GM12878 (cell line): ENCODE measurements at regions not wholly inside any gene's neighbourhood (a gene's known extent, or its start where the extent isn't known, plus 50 kb on each side); places are given as distances from the start of the nearest gene placed in this dataset.

Experiments used
- ATAC-seq: fragments of 200-7000 bp; cut with Tn5 transposase; 3 replicates; pipeline ENCODE4 v1.9.1; 2020; ENCODE audit warnings: mild to moderate bottlenecking, moderate library complexity
- BruUV-seq: library from RNA; stranded (reverse); fragments of 400-500 nt; replicated peaks from 2 replicates; lab custom pipeline; 2021; lab: Mats Ljungman, UMichigan
- CTCF ChIA-PET: fragments of 300-600 bp; sonication (Branson Sonifier 250); formaldehyde crosslinking; extraction: SDS; loops from one replicate; lab custom pipeline; 2021; ENCODE audit warnings: inconsistent platforms; lab: Yijun Ruan, JAX
- POLR2A ChIA-PET: fragments of 350-600 bp; formaldehyde crosslinking; extraction: SDS; loops from one replicate; lab custom pipeline; 2021; ENCODE audit warnings: inconsistent platforms; lab: Charles Lee
- RAD21 ChIA-PET: fragments of 300-600 bp; sonication (Branson Sonifier 250); formaldehyde crosslinking; loops from one replicate; lab custom pipeline; 2023; ENCODE audit warnings: antibody characterized with exemption; ENCODE audit not compliant: unreplicated experiment; lab: Charles Lee
- SMC1A ChIA-PET: fragments of 300-600 bp; sonication (Branson Sonifier 250); formaldehyde crosslinking; loops from one replicate; lab custom pipeline; 2023; ENCODE audit not compliant: unreplicated experiment, uncharacterized antibody; lab: Charles Lee
- DNase-seq: peaks from one replicate; pipeline ENCODE4 v3.0.0-alpha.2; 2011; ENCODE audit warnings: low read depth, low spot score
- FAIRE-seq: peaks from 3 replicates; lab custom pipeline; 2011; peaks lifted over from hg19 to GRCh38; lab: Jason Lieb, UNC
- H2AFZ ChIP-seq: 2 replicates; pipeline ENCODE4 v1.6.0; 2011; ENCODE audit warnings: low read depth, low read length, control low read depth; ENCODE audit not compliant: control insufficient read depth
- H3K27ac ChIP-seq: 2 replicates; pipeline ENCODE4 v1.5.1; 2011; ENCODE audit warnings: control low read depth; ENCODE audit not compliant: control insufficient read depth, insufficient read depth
- H3K27me3 ChIP-seq, 2 experiments: replicated peaks in 1 of 2; 2 replicates each; pipeline versions ENCODE4 v1.6.0 to v1.6.1; 2011; ENCODE audit warnings: low read length in 1 of 2; ENCODE audit not compliant: control insufficient read depth in 2 of 2, insufficient read depth in 2 of 2
- H3K36me3 ChIP-seq, 2 experiments: 2 replicates each; pipeline ENCODE4 v1.5.1; 2011; ENCODE audit warnings: low read length in 1 of 2; ENCODE audit not compliant: control insufficient read depth in 2 of 2, insufficient read depth in 2 of 2
- H3K4me1 ChIP-seq: 2 replicates; pipeline ENCODE4 v1.6.1; 2011; ENCODE audit warnings: mild to moderate bottlenecking, low read length, moderate library complexity, mixed read lengths; ENCODE audit not compliant: control insufficient read depth, insufficient read depth
- H3K4me2 ChIP-seq: 2 replicates; pipeline ENCODE4 v1.6.0; 2011; ENCODE audit warnings: control low read depth; ENCODE audit not compliant: control insufficient read depth, insufficient read depth
- H3K4me3 ChIP-seq: fragments of 200-600 bp; sonication (generic); 2 replicates; pipeline ENCODE4 v1.5.1; 2016
- H3K79me2 ChIP-seq: 2 replicates; pipeline ENCODE4 v1.6.0; 2011; ENCODE audit warnings: low read length; ENCODE audit not compliant: control insufficient read depth, insufficient read depth
- H3K9ac ChIP-seq: 2 replicates; pipeline ENCODE4 v1.8.0; 2011; ENCODE audit warnings: low read length, control low read depth, mixed read lengths; ENCODE audit not compliant: control insufficient read depth, insufficient read depth
- H3K9me3 ChIP-seq: replicated peaks from 3 replicates; pipeline ENCODE4 v1.5.1; 2011; ENCODE audit warnings: mild to moderate bottlenecking, low read length; ENCODE audit not compliant: control insufficient read depth, insufficient read depth
- H4K20me1 ChIP-seq: 2 replicates; pipeline ENCODE4 v1.6.0; 2011; ENCODE audit not compliant: control insufficient read depth, insufficient read depth
- BACH1 ChIP-seq: fragments of 450-650 bp; IDR thresholded peaks from 2 replicates; pipeline ENCODE4 v1.6.1; 2017; ENCODE audit warnings: mild to moderate bottlenecking, borderline replicate concordance
- HDAC6 ChIP-seq: fragments of 200-600 bp; sonication (generic); IDR thresholded peaks from one replicate; pipeline ENCODE4 v1.8.0; 2017; ENCODE audit warnings: antibody characterized with exemption; ENCODE audit not compliant: unreplicated experiment
- MEF2A ChIP-seq: IDR thresholded peaks from 2 replicates; pipeline ENCODE4 v1.6.1; 2011; ENCODE audit warnings: low read depth, mild to moderate bottlenecking, low read length, moderate library complexity; ENCODE audit not compliant: insufficient read depth
- MTA3 ChIP-seq: IDR thresholded peaks from 2 replicates; pipeline ENCODE4 v1.6.1; 2012; ENCODE audit warnings: low read length, inconsistent platforms, borderline replicate concordance
- POLR2A ChIP-seq: IDR thresholded peaks from 2 replicates; pipeline ENCODE4 v1.6.1; 2011; ENCODE audit warnings: low read depth, mild to moderate bottlenecking, low read length
- SIN3A ChIP-seq: IDR thresholded peaks from 2 replicates; pipeline ENCODE4 v1.6.1; 2012; ENCODE audit warnings: low read depth, low read length, improper control_type of control experiment
- SREBF1 ChIP-seq: IDR thresholded peaks from 2 replicates; pipeline ENCODE4 v1.6.1; 2012; ENCODE audit warnings: mild to moderate bottlenecking, low read length
- TARDBP ChIP-seq: IDR thresholded peaks from 2 replicates; pipeline ENCODE4 v1.6.1; 2016; ENCODE audit warnings: borderline replicate concordance
- YBX1 ChIP-seq: fragments of 450-650 bp; IDR thresholded peaks from 2 replicates; pipeline ENCODE4 v1.6.1; 2016; ENCODE audit warnings: antibody characterized with exemption
- ZNF274 ChIP-seq: IDR thresholded peaks from one replicate; pipeline ENCODE4 v1.8.0; 2011; ENCODE audit not compliant: insufficient read length, insufficient read depth
- ZZZ3 ChIP-seq: IDR thresholded peaks from 2 replicates; pipeline ENCODE4 v1.6.1; 2011; ENCODE audit warnings: low read depth; ENCODE audit not compliant: control insufficient read depth, insufficient read length
- in situ Hi-C: fragments of 300-500 bp; cut with MboI; formaldehyde crosslinking; loops from 9 replicates; pipeline ENCODE4 v1.14.3; 2018; ENCODE audit warnings: mixed read lengths
- intact Hi-C: fragments of 100-400 bp; cut with micrococcal nuclease; formaldehyde crosslinking; loops from one replicate; pipeline ENCODE4 v1.14.2; 2022; ENCODE audit not compliant: unreplicated experiment
- TF ChIP-seq, protein P1 (sequence below): fragments of 450-650 bp; IDR thresholded peaks from 2 replicates; pipeline ENCODE4 v1.6.1; 2016; ENCODE audit warnings: mild to moderate bottlenecking
- TF ChIP-seq, protein P2 (sequence below): fragments of 450-650 bp; IDR thresholded peaks from 2 replicates; pipeline ENCODE4 v1.6.1; 2017; ENCODE audit warnings: low read depth, mild to moderate bottlenecking, moderate library complexity
- TF ChIP-seq, protein P3 (sequence below): fragments of 450-650 bp; IDR thresholded peaks from 2 replicates; pipeline ENCODE4 v1.6.1; 2018; ENCODE audit warnings: mild to moderate bottlenecking, low read depth, moderate library complexity; ENCODE audit not compliant: partially characterized antibody
- TF ChIP-seq, protein P4 (sequence below): fragments of 450-650 bp; IDR thresholded peaks from 2 replicates; pipeline ENCODE4 v1.6.1; 2017; ENCODE audit warnings: mild to moderate bottlenecking, moderate library complexity

DNA sequence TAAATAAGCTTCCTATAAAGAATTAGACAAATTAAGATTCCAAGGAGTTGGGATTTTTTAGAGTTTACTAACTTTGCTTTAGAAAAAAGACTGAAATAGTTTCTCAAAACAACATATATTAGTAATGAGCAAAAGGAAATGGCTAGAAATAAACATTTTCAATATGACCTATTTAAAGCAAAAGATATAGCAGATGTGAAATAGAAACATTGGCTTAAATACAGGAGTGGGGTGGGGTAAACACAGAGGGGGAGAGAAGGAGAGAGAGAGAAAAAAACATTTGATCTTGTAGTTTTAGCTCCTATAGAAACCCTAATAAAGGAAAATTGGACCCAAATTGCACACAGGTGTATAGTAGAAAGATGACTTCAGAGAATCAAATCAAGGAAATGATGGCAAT lies 794.5 kb downstream of the MED13L start:
- BruUV-seq, result no TSS peak
- no peak for ATAC-seq
- DNase-seq, result no peak
- in situ Hi-C loops, result no loop called here
- no peak overlapping the region for H3K4me3 ChIP-seq
- ChIA-PET SMC1A (interaction anchor here (0.7 kb wide), 1 partner anchor 18 kb away, joined by 3 read pairs; no protein-coding TSS in a partner anchor), RAD21 (interaction anchor here (0.9 to 1.3 kb wide), 2 partner anchors 8 to 11 kb away, joined by 3 to 4 read pairs; no protein-coding TSS in a partner anchor), POLR2A (no interaction called here), CTCF (no interaction called here)
- H3K79me2 ChIP-seq, result no peaks in the 10 kb centered on the region
- peaks cover 6% of the 10 kb centered on the region for H3K9me3 ChIP-seq
- no peaks in the 10 kb centered on the region for H3K27me3 ChIP-seq
- intact Hi-C loops, result no loop called here
- no peaks in the 10 kb centered on the region for H3K36me3 ChIP-seq
- H2AFZ ChIP-seq, result no peak overlapping the region
- no peak overlapping the region for H3K27ac ChIP-seq
- H3K4me1 ChIP-seq, result peaks cover 55% of the 10 kb centered on the region
- H3K9ac ChIP-seq, result no peak overlapping the region
- H3K4me2 ChIP-seq, result peak overlapping the region; percentile 30
- no peak for FAIRE-seq
- no peaks in the 10 kb centered on the region for H4K20me1 ChIP-seq
- TF ChIP-seq TARDBP (no peak), BACH1 (no peak), HDAC6 (no peak), YBX1 (no peak), ZZZ3 (no peak), SREBF1 (no peak), MTA3 (no peak), SIN3A (no peak), MEF2A (peak; percentile 64; the same call in 1 of the 2 replicates), POLR2A (no peak), ZNF274 (no peak)
- TF ChIP-seq, protein P1, sequence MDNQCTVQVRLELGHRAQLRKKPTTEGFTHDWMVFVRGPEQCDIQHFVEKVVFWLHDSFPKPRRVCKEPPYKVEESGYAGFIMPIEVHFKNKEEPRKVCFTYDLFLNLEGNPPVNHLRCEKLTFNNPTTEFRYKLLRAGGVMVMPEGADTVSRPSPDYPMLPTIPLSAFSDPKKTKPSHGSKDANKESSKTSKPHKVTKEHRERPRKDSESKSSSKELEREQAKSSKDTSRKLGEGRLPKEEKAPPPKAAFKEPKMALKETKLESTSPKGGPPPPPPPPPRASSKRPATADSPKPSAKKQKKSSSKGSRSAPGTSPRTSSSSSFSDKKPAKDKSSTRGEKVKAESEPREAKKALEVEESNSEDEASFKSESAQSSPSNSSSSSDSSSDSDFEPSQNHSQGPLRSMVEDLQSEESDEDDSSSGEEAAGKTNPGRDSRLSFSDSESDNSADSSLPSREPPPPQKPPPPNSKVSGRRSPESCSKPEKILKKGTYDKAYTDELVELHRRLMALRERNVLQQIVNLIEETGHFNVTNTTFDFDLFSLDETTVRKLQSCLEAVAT, result no peak
- TF ChIP-seq, protein P2, sequence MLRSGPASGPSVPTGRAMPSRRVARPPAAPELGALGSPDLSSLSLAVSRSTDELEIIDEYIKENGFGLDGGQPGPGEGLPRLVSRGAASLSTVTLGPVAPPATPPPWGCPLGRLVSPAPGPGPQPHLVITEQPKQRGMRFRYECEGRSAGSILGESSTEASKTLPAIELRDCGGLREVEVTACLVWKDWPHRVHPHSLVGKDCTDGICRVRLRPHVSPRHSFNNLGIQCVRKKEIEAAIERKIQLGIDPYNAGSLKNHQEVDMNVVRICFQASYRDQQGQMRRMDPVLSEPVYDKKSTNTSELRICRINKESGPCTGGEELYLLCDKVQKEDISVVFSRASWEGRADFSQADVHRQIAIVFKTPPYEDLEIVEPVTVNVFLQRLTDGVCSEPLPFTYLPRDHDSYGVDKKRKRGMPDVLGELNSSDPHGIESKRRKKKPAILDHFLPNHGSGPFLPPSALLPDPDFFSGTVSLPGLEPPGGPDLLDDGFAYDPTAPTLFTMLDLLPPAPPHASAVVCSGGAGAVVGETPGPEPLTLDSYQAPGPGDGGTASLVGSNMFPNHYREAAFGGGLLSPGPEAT, result no peak
- TF ChIP-seq, protein P3, sequence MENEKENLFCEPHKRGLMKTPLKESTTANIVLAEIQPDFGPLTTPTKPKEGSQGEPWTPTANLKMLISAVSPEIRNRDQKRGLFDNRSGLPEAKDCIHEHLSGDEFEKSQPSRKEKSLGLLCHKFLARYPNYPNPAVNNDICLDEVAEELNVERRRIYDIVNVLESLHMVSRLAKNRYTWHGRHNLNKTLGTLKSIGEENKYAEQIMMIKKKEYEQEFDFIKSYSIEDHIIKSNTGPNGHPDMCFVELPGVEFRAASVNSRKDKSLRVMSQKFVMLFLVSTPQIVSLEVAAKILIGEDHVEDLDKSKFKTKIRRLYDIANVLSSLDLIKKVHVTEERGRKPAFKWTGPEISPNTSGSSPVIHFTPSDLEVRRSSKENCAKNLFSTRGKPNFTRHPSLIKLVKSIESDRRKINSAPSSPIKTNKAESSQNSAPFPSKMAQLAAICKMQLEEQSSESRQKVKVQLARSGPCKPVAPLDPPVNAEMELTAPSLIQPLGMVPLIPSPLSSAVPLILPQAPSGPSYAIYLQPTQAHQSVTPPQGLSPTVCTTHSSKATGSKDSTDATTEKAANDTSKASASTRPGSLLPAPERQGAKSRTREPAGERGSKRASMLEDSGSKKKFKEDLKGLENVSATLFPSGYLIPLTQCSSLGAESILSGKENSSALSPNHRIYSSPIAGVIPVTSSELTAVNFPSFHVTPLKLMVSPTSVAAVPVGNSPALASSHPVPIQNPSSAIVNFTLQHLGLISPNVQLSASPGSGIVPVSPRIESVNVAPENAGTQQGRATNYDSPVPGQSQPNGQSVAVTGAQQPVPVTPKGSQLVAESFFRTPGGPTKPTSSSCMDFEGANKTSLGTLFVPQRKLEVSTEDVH, result no peak
- TF ChIP-seq, protein P4, sequence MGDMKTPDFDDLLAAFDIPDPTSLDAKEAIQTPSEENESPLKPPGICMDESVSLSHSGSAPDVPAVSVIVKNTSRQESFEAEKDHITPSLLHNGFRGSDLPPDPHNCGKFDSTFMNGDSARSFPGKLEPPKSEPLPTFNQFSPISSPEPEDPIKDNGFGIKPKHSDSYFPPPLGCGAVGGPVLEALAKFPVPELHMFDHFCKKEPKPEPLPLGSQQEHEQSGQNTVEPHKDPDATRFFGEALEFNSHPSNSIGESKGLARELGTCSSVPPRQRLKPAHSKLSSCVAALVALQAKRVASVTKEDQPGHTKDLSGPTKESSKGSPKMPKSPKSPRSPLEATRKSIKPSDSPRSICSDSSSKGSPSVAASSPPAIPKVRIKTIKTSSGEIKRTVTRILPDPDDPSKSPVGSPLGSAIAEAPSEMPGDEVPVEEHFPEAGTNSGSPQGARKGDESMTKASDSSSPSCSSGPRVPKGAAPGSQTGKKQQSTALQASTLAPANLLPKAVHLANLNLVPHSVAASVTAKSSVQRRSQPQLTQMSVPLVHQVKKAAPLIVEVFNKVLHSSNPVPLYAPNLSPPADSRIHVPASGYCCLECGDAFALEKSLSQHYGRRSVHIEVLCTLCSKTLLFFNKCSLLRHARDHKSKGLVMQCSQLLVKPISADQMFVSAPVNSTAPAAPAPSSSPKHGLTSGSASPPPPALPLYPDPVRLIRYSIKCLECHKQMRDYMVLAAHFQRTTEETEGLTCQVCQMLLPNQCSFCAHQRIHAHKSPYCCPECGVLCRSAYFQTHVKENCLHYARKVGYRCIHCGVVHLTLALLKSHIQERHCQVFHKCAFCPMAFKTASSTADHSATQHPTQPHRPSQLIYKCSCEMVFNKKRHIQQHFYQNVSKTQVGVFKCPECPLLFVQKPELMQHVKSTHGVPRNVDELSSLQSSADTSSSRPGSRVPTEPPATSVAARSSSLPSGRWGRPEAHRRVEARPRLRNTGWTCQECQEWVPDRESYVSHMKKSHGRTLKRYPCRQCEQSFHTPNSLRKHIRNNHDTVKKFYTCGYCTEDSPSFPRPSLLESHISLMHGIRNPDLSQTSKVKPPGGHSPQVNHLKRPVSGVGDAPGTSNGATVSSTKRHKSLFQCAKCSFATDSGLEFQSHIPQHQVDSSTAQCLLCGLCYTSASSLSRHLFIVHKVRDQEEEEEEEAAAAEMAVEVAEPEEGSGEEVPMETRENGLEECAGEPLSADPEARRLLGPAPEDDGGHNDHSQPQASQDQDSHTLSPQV, result no peak
